ENCODE measurements at regions not wholly inside any gene's neighbourhood (a gene's known extent, or its start where the extent isn't known, plus 50 kb on each side); places are given as distances from the start of the nearest gene placed in this dataset.
A peak's percentile ranks its signal among the peaks of the same experiment; 100 is the strongest.
"Not testable (repeated sequence)": the region's sequence is repeated elsewhere in the genome, so short reads cannot be mapped to it uniquely, and the experiment has no call there.

DNA sequence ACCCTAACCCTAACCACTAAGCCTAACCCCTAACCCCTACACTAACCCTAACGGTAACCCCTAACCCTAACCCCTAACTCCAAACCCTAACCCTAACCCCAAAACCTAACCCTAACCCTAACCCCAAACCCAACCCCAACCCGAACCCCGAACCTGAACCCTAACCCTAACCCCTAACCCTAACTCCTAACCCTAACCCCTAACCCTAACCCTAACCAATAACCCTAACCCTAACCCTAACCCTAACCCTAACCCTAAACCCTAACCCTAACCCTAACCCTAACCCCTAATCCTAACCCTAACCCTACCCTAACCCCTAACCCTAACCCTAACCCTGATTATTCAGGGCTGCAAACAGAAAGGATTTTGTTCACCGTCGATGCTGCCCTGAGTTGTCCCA lies 144.6 kb upstream of the DUSP22 start:
- DNase-seq (ENCODE audit: low read depth): not testable (repeated sequence)

DNA sequence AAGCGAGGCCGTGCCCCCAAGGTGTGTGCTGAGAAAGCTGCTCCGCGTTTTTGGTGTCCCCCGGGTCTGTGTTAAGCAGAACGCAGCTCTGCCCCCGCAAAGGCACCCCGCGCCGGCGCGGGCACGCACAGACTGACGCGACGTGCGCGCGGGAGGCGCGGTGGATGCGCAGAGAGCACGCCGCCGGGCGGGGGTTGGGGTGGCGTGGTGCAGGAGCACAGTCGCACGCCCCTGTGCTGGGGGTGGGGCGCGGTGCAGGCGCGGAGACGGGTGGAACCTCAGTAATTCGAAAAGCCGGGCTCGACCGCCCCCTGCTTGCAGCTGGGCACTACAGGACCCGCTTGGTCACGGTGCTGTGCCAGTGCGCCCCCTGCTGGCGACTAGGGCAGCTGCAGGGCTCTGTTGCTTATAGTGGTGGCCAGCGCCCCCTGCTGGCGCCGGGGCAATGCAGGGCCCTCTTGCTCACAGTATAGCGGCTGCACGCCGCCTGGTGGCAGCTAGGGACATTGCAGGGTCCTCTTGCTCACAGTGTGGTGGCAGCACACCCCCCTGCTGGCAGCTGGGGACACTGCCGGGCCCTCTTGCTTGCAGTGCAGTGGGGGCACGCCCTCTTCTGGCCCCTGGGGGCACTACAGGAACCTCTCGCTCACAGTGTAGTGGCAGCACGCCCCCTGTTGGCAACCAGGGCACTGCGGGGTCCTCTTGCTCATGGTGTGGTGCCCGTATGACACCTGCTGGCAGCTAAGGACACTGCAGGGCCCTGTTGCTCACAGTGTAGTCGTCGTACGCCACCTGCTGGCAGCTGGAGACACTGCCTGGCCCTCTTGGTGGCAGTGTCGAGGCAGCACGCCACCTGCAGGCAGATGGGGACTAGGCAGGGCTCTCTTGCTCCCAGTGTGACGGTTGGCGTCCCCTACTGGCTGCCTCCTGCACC lies 144.0 kb upstream of the DUSP22 start:
- peak; percentile 12 for DNase-seq (ENCODE audit: low read depth)

DNA sequence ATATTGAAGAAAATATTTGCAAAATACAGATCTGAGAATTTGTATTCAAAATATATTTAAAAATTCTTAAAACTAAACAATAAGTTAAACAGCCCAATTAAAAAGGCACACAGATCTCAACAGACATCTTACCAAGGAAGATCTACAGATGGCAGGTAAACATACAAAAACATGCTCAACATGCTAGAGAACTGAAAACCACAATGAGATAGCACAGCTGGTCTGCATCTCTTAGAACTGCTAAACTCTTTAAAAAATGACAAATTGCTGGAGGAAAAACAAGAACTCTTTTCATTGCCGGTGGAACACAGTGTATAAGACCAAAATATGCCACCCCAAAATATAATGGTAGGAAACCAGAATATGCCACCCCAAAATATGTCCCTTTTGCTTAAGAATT lies 142.1 kb upstream of the DUSP22 start:
- not testable (repeated sequence) for DNase-seq (ENCODE audit: low read depth)

DNA sequence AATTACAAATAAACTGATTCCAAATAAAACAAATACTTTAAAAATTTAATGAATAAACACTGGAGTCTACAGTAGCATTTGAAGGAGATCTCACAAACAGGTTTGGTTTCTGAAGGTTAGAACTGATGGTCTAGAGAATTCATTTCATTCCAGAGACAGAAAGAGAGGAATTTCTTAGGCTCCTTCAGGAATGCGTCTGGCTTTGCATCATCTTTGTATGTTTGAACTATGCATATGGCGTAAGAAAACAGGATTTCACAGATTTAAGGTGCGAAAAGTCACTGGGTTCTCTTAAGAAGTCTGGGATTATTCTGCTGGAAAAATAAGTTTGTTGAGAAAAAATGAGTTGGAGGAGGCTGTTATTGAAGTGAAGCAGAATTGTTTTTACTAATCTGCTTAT lies 139.9 kb upstream of the DUSP22 start:
- DNase-seq (ENCODE audit: low read depth): not testable (repeated sequence)

DNA sequence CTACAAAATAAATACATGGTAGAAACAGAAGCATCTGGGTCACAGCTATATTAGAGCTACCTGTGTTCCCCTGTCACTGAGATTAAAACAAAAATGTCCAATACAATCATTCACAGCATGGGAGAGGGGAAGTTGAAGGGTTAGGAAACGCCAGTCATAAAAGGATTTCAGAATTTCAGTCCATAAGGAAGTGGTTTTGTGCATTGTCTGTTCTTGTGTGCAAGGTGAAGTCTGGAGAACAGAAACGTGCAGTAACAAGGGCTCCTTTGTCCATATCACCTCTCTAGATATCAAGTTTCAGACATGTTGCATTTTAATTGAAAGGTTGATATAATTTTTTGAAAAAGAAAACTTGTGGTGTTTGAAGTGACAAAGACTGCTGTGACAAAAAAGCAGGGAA lies 139.3 kb upstream of the DUSP22 start:
- not testable (repeated sequence) for DNase-seq (ENCODE audit: low read depth)

DNA sequence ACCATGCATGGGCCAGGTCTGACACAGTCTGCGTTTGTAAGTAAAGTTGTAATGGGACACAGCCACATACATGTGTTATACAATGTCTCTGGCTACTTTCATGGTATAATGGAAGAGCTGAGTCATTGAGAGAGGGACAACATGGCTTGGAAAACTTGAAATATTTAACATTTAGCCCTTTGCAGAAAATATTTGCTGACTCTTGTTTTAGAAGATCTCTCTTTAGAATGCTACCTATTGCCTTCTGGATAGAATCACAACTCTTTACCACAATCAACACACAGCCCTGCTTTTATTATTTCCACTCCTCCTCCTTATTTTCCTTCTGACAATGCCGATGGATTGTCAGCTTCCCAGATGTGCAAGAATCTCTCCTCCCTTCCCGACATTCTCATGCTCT lies 138.4 kb upstream of the DUSP22 start:
- not testable (repeated sequence) for DNase-seq (ENCODE audit: low read depth)

DNA sequence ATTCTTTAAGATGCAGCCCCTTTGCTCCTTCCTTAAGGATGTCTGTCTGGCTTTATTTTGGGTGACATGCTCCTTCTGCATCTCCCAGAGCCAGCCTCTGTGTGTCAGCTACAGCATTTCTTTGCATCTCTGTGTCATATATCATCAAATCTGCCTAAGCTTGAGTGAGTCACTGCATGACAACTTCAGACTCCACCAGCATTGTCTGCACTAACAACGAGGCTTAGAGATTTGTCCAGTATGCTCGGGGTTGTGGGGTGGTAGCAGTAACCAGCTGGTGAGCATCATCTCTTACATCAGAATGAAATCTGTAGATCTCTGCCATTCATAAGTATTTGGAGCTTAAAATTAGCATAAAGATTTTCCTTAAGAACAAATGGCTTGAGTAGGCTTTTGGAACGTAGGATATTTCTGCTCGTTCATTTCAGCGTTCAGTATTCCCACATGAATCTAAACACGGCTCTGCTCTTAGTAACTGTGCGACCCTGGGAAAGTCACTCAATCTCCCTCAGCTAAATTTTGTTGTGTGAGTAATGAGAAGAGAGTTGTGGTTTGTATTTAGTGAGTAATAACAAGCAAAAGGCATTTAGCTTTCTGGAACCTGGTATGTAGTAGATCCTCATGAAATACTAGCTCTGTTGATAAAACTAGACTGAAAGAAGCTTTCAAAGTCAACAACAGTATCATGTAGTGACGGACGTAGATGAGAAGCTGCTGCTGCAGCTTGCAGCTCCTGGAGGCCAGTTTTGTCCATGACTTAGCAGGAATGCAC lies 137.8 kb upstream of the DUSP22 start:
- DNase-seq (ENCODE audit: low read depth): not testable (repeated sequence)

DNA sequence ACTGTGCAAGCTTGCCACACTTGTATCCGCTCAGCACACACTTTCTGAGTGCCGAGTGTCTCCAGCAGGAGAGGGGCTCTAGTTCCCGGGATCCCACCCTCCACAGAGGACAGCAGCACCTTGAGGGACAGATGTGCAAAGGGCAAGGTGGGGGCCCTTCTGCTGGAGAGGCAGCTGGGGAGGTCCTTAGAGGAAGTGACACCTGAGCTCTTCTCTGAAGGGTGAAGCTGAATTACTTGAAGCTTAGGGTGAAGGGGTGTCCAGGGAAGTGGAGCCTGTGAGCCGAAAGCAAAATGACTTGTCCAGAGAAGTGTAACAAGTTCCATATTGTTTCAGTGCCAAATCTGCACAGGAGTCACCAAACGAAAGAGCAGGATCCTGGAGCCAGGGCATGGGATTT lies 136.3 kb upstream of the DUSP22 start:
- no peak for DNase-seq (ENCODE audit: low read depth)

DNA sequence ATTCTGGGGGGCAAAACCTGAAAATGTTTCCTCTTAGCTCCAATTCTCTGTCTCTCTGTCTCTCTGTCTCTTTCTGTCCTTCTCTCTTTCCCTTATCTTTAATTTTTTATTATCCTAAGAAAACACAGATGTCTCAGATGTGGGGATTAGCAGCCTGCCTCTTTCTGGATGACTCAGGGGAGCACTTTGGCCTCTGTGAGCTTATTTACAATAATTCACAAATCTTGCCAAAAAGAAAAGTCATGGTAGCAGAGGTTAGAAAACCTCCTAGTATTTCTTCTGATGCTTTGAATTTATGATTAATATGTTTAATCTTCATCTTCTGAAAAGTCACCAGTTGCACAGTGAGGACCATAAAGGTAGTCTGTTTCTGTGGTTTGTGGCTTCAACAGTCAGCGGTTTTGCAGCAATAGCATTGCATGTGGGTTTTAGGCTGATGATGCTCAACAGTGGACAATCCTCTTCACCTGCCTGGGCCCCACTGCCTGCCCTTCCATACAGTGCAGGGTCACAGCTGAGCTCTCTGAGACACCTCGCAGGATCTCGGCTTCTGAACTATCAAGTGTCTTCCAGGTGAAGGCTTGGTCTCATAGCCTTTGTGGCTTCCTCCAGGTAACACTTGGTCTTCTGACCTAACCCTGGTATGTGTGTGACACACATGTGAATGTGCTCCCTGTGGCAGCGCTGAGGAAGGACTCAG lies 135.7 kb upstream of the DUSP22 start:
- not testable (repeated sequence) for DNase-seq (ENCODE audit: low read depth)

DNA sequence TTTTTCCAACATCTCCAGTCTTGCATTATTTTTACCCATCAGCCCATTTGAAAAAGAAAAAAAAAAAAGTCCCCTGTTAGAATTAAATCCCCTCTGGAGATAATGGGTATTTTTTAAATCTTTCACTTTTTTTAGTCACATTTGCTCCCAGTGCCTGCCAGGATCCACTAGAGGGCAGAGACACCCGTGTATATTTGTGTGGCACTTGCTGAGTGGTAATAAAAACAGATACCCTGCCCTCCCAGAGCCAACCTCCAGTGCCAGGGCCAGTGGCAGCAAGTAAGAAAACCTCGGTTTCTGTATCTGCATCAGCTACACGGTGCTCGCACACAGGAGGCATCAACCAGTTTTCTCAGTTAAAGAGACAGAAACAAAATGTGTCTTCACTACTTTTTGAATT lies 135.1 kb upstream of the DUSP22 start:
- not testable (repeated sequence) for DNase-seq (ENCODE audit: low read depth)

DNA sequence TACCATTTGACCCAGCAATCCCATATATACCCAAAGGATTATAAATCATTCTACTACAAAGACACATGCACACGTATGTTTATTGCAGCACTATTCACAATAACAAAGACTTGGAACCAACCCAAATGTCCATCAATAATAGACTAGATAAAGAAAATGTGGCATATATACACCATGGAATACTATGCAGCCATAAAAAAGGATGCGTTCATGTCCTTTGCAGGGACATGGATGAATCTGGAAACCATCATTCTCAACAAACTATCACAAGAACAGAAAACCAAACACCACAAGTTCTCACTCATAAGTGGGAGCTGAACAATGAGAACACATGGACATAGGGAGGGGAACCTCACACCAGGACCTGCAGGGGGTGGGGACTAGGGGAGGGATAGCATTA lies 130.6 kb upstream of the DUSP22 start:
- DNase-seq (ENCODE audit: low read depth): not testable (repeated sequence)

DNA sequence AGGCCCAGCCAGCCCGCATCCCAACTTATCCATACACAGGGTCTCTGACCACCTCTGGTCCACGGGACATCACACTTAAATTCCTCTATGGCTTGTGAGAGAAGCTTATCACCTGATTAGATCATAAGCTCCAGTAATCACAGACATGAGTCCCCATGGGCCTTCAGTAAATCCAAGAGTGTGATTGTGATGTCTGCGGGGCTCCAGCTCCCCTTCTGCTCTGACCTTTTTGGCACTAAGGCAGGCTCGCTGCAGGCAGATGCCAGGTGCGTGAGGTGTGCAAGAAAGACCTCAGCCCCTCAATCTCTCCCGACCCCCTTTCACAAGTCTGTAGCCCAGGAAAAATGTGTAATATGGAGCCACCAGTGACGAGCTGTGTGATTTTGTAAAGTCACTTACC lies 127.6 kb upstream of the DUSP22 start:
- DNase-seq (ENCODE audit: low read depth): no peak

DNA sequence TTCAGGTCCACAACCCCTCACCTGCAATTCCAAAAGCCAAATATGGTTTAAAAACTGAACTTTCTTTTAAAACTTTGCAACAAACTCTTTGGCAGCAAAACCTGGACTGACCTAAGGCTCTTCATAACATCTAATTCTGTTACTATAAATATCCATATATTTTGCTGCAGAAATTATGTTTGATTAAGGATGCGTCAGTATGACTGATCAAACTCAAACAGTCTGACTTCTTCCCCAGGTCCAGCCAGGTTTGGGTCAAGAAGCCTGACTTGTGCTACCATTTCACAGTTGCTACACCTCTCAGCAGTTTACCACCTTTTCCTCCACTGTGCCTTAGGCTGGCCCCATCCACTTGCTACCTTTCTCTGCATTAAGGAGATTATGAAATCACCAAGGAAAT lies 127.0 kb upstream of the DUSP22 start:
- no peak for DNase-seq (ENCODE audit: low read depth)

DNA sequence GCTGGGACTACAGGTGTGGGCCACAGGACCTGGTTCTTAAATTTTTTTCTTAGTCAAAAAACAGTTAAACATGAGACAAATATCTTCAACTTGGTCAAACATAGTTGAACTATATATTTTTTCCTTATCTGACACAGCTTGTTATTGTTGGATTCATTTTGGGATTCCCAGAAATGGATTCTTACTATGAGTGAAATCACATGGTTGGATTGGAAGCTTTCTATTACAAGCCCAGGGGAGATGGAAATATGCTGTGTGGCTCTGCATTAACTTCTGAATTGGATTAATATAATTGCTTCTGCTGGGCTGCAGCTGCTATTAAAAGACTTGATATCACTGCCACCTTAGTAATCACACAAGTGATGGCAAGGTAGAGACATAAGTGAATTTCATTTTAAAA lies 126.4 kb upstream of the DUSP22 start:
- DNase-seq (ENCODE audit: low read depth): no peak

DNA sequence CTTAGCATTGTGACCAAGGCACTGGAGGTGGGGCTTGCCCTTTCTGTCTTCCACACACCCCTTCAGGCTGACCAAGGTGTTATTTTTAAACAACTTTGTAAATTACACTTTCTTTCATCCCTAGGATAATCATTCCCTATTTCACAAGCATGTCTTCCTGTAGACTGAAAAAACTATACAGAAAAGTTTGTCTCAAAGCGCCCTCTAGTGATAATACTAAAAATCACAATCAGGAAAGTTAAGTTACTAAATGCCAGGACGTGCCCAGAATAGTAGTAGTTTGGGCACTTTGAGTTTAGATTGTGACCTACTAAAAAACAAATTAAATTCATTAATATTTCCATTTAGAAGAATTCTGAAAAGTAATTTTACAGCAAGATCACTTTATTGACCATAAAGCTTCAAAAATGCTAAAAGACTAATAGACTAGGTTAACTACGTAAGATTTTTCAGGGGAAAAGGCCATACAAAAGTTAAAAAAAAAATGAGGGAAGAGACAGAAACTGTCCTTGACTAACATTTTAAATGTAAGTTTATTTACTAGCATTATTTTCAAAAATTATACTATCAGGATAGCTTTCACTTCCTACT lies 123.3 kb upstream of the DUSP22 start:
- no peak for DNase-seq (ENCODE audit: low read depth)

DNA sequence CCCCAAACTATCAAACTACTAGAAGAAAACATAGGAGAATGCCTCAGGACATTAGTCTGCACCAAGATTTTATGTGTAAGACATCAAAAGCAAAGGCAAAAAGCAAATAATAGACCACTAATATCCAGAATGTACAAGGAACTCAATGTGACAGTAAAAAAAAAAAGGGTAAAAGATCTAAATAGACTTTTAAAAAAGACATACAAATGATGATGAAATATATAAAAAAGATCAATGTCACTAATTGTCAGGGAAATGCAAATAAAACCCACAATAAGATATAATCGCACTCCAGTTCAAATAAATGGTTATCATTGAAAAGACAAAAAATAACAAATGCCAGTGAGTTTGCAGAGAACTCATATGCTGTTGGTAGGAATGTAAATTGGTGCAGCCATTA lies 118.3 kb upstream of the DUSP22 start:
- no peak for DNase-seq (ENCODE audit: low read depth)

DNA sequence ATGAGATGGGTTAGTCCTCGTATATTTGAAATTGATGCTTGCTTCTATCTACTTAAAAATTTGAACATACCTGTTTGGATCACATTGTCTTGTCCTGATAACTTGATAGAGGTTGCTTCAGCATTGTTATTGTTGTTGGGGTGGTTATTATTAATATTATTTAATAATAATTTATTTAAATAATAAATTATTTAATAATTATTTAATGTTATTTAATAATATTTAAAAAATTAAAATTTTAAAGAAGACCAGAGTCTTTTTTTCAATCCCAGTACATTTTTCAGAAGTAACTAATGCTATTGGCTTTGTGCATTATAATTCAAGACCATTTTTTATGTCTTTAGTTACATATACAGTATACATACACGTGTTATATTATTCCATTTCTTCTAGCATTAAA lies 116.6 kb upstream of the DUSP22 start:
- DNase-seq (ENCODE audit: low read depth): no peak

DNA sequence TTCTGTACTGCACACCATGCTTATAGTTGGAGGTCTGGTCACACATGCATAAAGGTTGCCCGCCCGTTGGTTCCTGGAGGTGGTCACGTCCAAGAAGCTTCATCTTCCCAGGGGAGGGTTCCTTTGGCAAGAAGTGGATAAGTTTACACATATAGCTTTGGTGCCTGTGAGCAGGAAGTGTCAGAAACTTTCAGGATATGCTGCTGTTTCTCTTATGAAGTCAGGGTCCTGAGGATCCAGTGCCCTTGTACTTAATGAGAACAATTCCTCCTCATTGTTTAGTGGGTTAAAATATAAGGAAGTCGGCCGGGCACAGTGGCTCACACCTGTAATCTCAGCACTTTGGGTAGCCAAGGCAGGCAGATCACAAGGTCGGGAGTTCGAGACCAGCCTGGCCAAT lies 115.5 kb upstream of the DUSP22 start:
- DNase-seq (ENCODE audit: low read depth): no peak

DNA sequence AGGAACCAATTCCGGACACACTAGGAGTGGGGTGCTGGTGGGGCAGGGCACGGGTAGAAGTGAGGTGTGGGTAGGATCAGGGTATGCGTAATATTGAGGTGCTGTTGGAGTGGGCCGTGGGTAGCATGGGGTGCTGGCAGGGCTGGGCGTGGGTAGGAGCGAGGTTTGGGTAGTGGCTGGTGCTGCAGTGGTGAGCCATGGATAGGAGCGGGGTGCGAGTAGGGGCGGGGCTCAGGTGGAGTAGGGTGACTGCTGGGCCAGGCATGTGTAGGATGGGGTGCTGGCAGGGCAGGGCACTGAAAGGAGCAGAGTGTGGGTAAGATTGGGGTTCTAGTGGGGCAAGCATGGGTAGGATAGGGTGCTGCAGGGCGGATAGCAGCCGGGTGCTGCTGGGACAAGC lies 114.2 kb upstream of the DUSP22 start:
- DNase-seq (ENCODE audit: low read depth): no peak

DNA sequence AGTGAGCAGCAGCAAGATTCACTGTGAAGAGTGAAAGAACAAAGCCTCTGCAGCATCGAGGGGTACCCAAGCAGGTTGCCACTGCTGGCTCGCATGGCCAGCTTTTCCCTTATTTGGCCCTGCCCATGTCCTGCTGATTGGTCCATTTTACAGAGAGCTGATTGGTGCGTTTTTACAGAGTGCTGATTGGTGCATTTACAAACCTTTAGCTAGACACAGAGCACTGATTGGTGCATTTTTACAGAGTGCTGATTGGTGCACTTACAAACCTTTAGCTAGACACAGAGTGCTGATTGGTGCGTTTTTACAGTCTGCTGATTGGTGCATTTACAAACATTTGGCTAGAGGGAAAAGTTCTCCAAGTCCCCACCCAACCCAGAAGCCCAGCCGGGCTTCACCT lies 113.4 kb upstream of the DUSP22 start:
- not testable (repeated sequence) for DNase-seq (ENCODE audit: low read depth)

DNA sequence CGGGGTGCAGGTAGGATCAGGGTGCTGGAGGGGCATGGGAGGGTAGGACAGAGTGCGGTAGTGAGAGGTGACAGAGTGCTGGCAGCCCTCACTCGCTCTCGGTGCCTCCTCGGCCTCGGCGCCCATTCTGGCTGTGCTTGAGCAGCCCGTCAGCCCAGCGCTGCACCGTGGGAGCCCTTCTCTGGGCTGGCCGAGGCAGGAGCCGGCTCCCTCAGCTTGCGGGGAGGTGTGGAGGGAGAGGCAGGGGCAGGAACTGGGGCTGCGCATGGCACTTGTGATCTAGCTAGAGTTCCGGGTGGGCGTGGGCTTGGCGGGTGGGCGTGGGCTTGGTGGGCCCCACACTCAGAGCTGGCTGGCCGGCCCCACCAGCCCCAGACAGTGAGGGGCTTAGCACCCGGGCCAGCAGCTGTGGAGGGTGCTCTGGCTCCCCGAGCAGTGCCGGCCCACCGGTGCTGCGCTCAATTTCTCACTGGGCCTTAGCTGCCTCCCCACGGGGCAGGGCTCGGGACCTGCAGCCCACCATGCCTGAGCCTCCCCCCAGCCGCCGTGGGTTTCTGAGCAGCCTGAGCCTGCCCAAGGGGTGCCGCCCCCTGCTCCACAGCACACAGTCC lies 112.8 kb upstream of the DUSP22 start:
- no peak for DNase-seq (ENCODE audit: low read depth)

Data from stimulated activated CD8-positive, alpha-beta memory T cell treated with anti-CD3 and anti-CD28 coated beads, Interleukin-15, amount 100 ng/mL, for 1 hour (primary cell).